22Rv1 (cell line): ENCODE measurements at regions not wholly inside any gene's neighbourhood (a gene's known extent, or its start where the extent isn't known, plus 50 kb on each side); places are given as distances from the start of the nearest gene placed in this dataset.

ENCODE experiments used
- ZFX ChIP-seq: fragments of 450-650 bp; IDR thresholded peaks from 2 replicates; pipeline ENCODE4 v1.6.1; 2017; ENCODE audit warnings: antibody characterized with exemption, borderline replicate concordance
- TF ChIP-seq, protein P1 (sequence below): fragments of 450-650 bp; IDR thresholded peaks from 2 replicates; pipeline ENCODE4 v1.5.1; 2017; ENCODE audit warnings: mild to moderate bottlenecking

DNA sequence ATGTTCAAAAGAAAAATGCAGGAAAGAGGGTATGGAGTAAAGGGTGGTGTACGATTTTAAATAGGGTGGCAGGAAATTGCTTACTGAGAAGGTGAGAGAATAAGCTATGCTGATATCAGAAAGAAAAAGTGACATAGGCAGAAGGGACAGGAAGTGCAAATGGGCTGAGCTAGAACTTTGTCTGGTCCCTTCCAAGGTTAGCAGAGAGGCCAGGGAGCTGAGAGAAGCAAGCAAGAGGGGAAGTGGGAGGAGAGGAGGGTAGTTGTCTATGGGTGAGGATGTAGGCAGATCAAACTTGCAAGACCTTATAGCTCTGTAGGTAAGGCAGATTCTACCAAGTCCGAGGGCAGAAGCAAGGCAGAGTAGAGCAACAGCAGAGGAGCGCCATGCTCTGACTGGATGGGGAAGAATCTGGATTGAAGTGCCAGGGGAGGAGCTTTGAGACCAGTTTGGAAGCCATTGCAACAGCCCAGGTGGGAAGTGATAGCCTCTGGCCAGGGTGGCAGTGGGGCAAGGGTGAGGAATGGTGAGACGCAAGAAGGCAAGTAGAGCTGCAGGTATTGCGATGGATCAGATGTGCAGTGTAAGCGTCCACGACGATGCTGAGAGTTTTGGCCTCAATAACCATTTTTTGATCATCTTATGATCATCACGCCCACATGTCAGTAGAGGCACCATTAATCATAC, 134.4 kb upstream of the APCDD1 start:
- TF ChIP-seq, protein P1, sequence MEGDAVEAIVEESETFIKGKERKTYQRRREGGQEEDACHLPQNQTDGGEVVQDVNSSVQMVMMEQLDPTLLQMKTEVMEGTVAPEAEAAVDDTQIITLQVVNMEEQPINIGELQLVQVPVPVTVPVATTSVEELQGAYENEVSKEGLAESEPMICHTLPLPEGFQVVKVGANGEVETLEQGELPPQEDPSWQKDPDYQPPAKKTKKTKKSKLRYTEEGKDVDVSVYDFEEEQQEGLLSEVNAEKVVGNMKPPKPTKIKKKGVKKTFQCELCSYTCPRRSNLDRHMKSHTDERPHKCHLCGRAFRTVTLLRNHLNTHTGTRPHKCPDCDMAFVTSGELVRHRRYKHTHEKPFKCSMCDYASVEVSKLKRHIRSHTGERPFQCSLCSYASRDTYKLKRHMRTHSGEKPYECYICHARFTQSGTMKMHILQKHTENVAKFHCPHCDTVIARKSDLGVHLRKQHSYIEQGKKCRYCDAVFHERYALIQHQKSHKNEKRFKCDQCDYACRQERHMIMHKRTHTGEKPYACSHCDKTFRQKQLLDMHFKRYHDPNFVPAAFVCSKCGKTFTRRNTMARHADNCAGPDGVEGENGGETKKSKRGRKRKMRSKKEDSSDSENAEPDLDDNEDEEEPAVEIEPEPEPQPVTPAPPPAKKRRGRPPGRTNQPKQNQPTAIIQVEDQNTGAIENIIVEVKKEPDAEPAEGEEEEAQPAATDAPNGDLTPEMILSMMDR = no peak
- TF ChIP-seq ZFX = no peak
